Pancreas (tissue), 10 donors: ENCODE measurements at regions not wholly inside any gene's neighbourhood (a gene's known extent, or its start where the extent isn't known, plus 50 kb on each side); places are given as distances from the start of the nearest gene placed in this dataset.

Source experiments
- ATAC-seq, 4 donors: fragments of 200-7000 bp; cut with Tn5 transposase; one replicate each; pipeline versions ENCODE4 v1.8.0 to v1.9.1; 2020; ENCODE audit warnings: mild to moderate bottlenecking in 4 of 4, moderate library complexity in 4 of 4
- DNase-seq, 6 donors: peaks; one replicate each; pipeline ENCODE4 v3.0.0-alpha.2; 2020
- FAIRE-seq: peaks from 2 replicates; lab custom pipeline; 2012; peaks lifted over from hg19 to GRCh38; lab: Jason Lieb, UNC
- H3K27ac ChIP-seq, 4 donors: fragments of 200-600 bp; sonication (generic); 1 replicate in 3 of 4; 2 replicates in 1 of 4; pipeline versions ENCODE4 v1.5.0 to v1.8.0; 2020
- H3K27me3 ChIP-seq, 4 donors: fragments of 200-600 bp; one replicate each; pipeline ENCODE4 v1.8.0; 2021
- H3K36me3 ChIP-seq, 3 donors: fragments of 200-600 bp; sonication (generic) in 1 of 3; one replicate each; pipeline versions ENCODE4 v1.5.0 to v1.8.0; 2020 to 2021
- H3K4me1 ChIP-seq, 3 donors: fragments of 200-600 bp; one replicate each; pipeline ENCODE4 v1.8.0; 2021
- H3K4me3 ChIP-seq, 4 donors: fragments of 200-600 bp; sonication (generic) in 2 of 4; one replicate each; pipeline versions ENCODE4 v1.5.0 to v1.8.0; 2020 to 2021
- H3K9me3 ChIP-seq, 4 donors: fragments of 200-600 bp; one replicate each; pipeline ENCODE4 v1.8.0; 2021
- WGBS, 2 donors: extraction: QIAGEN DNeasy Blood & Tissue Kit; methylation state at CpG; one replicate each; pipeline ENCODE4 v1.1.7; 2013; 5-methylcytosine and 5-hydroxymethylcytosine counted together
- intact Hi-C, 3 donors: fragments of 100-400 bp; cut with DNase I; formaldehyde crosslinking; loops; one replicate each; pipeline versions ENCODE4 v1.11.1 to v1.14.2; 2022
- TF ChIP-seq, protein P1 (sequence below), 4 donors: fragments of 200-600 bp; sonication (generic) in 3 of 4; IDR thresholded peaks; one replicate each; pipeline versions ENCODE4 v1.5.0 to v1.8.0; 2021; ENCODE audit warnings: antibody characterized with exemption in 4 of 4
- donor health status: healthy with polysubstance abuse.
- donor health status: DM: no; HTN: no; CAD: no; lungs with moderate emphysema.
- donor health status: DM: no; HTN: no; CAD: no.
- donor health status: control.
- donor health status: control.
- donor health status: Bipolar disorder and iron deficiency.
- donor health status: DM: yes; HTN: yes; CAD: no.
- donor health status: DM: no; HTN: no; CAD: no.
- donor health status: DM: no; HTN: no; CAD: no.
- donor health status: DM: yes; HTN: yes; CAD: no.

GRCh38 chr5:162230348-162230747, 162.8 kb downstream of the GABRG2 start:
- TF ChIP-seq, protein P1, sequence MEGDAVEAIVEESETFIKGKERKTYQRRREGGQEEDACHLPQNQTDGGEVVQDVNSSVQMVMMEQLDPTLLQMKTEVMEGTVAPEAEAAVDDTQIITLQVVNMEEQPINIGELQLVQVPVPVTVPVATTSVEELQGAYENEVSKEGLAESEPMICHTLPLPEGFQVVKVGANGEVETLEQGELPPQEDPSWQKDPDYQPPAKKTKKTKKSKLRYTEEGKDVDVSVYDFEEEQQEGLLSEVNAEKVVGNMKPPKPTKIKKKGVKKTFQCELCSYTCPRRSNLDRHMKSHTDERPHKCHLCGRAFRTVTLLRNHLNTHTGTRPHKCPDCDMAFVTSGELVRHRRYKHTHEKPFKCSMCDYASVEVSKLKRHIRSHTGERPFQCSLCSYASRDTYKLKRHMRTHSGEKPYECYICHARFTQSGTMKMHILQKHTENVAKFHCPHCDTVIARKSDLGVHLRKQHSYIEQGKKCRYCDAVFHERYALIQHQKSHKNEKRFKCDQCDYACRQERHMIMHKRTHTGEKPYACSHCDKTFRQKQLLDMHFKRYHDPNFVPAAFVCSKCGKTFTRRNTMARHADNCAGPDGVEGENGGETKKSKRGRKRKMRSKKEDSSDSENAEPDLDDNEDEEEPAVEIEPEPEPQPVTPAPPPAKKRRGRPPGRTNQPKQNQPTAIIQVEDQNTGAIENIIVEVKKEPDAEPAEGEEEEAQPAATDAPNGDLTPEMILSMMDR (IDR thresholded peaks at IDR 0.05): no peak
- FAIRE-seq: no peak
- WGBS, 2 donors: 57 to 67% methylated on average over 3 of the region's 3 CpGs

DNA sequence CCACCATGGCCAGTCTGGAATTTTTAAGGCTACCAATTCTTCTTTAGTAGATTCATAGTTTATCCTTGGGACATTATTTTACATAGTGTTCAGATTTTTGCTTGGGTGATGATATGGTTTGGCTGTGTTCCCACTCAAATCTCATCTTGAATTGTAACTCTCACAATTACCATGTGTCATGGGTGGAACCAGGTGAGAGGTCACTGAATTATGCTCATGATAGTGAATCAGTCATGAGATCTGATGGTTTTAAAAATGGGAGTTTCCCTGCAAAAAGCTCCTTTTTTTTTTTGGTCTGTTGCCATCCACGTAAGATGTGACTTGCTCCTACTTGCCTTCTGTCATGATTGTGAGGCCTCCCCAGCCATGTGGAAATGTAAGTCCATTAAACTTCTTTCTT, 163.9 kb downstream of the GABRG2 start:
- TF ChIP-seq, protein P1 (IDR thresholded peaks at IDR 0.05): no peak
- Histone ChIP-seq H3K27me3 (no peaks in the 10 kb centered on the region), H3K9me3 (no peaks in the 10 kb centered on the region), H3K36me3 (no peaks in the 10 kb centered on the region), H3K4me1 (no peaks in the 10 kb centered on the region), H3K4me3 (no peak overlapping the region), H3K27ac (no peak overlapping the region)
- no peak for ATAC-seq
- FAIRE-seq: no peak
- intact Hi-C loops: no loop called here
- no peak for DNase-seq
- 52 to 67% methylated on average over 1 of the region's 1 CpG for WGBS, 2 donors

More at GRCh38 chr5:162230348-162230747, 162.8 kb downstream of the GABRG2 start:
- no peaks in the 10 kb centered on the region for H3K9me3 ChIP-seq
- no peaks in the 10 kb centered on the region for H3K27me3 ChIP-seq
- no peaks in the 10 kb centered on the region for H3K36me3 ChIP-seq
- DNase-seq (no peak), ATAC-seq (no peak)
- H3K4me1 ChIP-seq: no peaks in the 10 kb centered on the region
- intact Hi-C loops: no loop called here
- H3K27ac ChIP-seq: no peak overlapping the region
- no peak overlapping the region for H3K4me3 ChIP-seq

DNA sequence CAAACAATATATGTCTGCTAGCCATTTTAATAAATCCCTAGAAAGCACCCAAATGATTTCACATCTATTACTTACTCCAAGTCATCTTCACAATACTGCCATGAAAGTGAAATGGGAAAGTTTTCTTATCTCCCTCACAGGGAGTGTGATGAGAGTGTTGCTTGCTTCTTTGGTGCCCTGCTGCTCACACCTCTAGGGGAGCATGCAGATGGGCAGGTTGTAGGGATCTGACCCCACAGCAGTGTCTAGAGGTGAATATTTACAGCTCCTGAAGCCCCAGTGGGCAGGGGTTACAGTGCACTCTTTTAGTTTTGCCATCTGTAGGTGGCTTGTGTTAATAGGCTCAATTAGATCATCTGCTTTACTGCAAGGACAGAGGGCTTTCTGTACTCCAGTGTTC, 173.2 kb downstream of the GABRG2 start:
- Histone ChIP-seq H3K36me3 (no peaks in the 10 kb centered on the region), H3K27me3 (no peaks in the 10 kb centered on the region), H3K9me3 (no peaks in the 10 kb centered on the region), H3K27ac (no peak overlapping the region), H3K4me3 (no peak overlapping the region), H3K4me1 (no peaks in the 10 kb centered on the region)
- DNase-seq: no peak
- intact Hi-C loops: no loop called here
- TF ChIP-seq, protein P1 (IDR thresholded peaks at IDR 0.05): no peak
- no peak for FAIRE-seq
- ATAC-seq: no peak

DNA sequence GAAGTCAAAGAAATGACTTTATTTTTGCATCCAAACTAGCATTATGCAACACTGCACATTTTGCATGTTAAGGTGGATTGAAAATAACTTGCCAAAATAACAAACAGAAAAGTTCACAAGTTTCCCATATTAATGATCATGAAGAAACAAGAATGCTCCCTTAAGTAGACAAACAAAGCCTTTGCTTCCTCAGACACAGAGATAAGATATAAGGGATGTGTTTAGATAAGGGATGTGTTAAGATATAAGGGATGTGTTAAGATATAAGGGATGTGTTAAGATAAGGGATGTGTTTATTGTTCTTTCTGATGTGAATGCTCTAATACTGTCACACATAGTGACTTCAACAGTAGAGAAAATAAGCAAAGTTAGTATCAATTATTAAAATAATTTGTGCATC, 174.8 kb downstream of the GABRG2 start:
- ATAC-seq (no peak), FAIRE-seq (no peak), DNase-seq (no peak)
- H3K4me3 ChIP-seq: no peak overlapping the region
- intact Hi-C loops: no loop called here
- H3K36me3 ChIP-seq: no peaks in the 10 kb centered on the region
- no peaks in the 10 kb centered on the region for H3K4me1 ChIP-seq
- H3K27ac ChIP-seq: no peak overlapping the region
- H3K27me3 ChIP-seq: peaks cover 0 to 3% (median 0%) of the 10 kb centered on the region in 4 donors
- no peaks in the 10 kb centered on the region for H3K9me3 ChIP-seq
- TF ChIP-seq, protein P1 (IDR thresholded peaks at IDR 0.05): no peak

- no peak for DNase-seq
- ATAC-seq: no peak
- H3K9me3 ChIP-seq: no peaks in the 10 kb centered on the region
- intact Hi-C loops: no loop called here
- FAIRE-seq: no peak
- 45 to 50% methylated on average over 3 of the region's 3 CpGs for WGBS, 2 donors
- no peaks in the 10 kb centered on the region for H3K4me1 ChIP-seq
- TF ChIP-seq, protein P1 (IDR thresholded peaks at IDR 0.05): no peak
- peaks cover 0 to 3% (median 0%) of the 10 kb centered on the region in 4 donors for H3K27me3 ChIP-seq
- H3K27ac ChIP-seq: no peak overlapping the region
- H3K4me3 ChIP-seq: no peak overlapping the region
- no peaks in the 10 kb centered on the region for H3K36me3 ChIP-seq
These were observed 176.1 kb downstream of the GABRG2 start for GRCh38 chr5:162243651-162244050.
